ENCODE measurements at regions not wholly inside any gene's neighbourhood (a gene's known extent, or its start where the extent isn't known, plus 50 kb on each side); places are given as distances from the start of the nearest gene placed in this dataset.
A peak's percentile ranks its signal among the peaks of the same experiment; 100 is the strongest.

DNA sequence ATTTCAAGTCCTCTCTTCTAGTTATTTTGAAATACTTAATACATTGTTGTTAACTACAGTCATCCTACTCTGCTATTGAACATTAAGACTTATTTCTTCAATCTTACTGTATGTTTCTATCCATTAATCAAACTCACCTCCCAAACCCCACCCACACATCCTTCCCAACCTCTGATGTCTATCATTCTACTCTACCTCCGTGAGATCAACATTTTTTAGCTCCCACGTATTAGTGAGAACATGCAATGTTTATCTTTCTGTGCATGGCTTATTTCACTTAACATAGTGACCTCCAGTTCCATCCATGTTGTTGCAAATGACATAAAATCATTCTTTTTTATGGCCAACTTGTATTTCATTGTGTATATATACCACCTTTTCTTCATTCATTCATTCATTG is 236.6 kb upstream of the CTNNB1 start:
- no peak for DNase-seq

DNA sequence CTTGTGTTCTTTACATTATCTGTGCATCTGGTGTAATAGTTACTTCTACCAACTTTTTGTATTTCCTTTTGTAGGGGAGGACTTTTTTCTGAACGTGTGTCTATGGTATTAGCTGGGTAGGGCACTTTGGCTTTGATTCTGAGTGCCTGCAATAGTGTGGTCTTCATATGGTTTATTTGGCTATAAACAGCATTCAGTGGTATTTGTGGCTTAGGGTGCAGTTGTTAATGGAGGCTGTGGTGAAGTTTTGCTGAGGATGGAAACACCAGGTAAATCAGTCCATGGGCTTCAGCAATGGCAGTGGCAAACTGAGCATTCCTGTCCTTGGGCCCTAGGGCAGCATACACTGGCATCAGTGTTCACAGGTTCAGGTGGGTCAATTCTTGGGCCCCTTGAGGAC is 230.6 kb upstream of the CTNNB1 start:
- DNase-seq = no peak

- no peak for DNase-seq
These were observed 230.0 kb upstream of the CTNNB1 start for GRCh38 chr3:40969341-40969740.

DNA sequence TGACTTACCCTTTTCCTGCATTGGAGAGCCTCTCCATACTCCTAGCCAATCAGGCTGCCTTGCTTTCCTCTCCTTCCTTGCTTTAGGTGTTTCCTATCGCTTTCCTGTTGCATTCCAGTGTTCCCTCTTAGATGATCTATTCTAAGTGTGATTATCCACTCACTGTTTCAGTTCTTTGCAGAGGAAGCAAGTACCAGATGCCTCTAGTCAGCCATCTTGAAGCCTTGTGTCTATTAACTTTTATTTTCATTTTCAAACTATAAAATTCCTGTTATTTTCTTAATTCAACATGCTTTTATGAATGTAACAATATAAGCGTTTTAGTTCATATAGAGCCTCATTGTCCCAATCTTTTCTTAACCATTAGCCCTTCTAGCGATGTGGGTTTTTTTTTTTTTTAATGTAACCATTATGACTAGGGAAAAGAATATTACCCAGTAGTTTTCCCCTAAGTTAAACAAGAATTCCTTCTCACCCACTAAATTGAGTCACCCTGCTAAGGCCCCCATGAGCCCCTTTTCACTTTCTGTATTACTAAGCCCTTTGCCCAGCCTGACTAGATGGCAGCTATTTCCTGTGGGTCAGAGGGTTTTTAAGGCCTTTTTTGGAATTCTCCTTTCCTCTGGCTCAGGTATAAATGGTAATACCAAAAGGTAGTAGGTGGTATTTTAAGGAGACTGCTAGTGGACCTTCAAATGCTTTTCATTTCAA is 229.4 kb upstream of the CTNNB1 start:
- peak; percentile 26 for DNase-seq

- peak; percentile 93 for DNase-seq
These were observed 227.8 kb upstream of the CTNNB1 start for GRCh38 chr3:40971191-40972168.

- no peak for DNase-seq
These were observed 227.0 kb upstream of the CTNNB1 start for GRCh38 chr3:40972350-40972749.

GRCh38 chr3:40973141-40973540 is 226.2 kb upstream of the CTNNB1 start:
- no peak for DNase-seq

- no peak for DNase-seq
These were observed 223.6 kb upstream of the CTNNB1 start for GRCh38 chr3:40975711-40976121.

GRCh38 chr3:40976241-40976640 is 223.1 kb upstream of the CTNNB1 start:
- DNase-seq = no peak

- no peak for DNase-seq
These were observed 220.9 kb upstream of the CTNNB1 start for GRCh38 chr3:40978442-40978841.

GRCh38 chr3:40979962-40980361 is 219.3 kb upstream of the CTNNB1 start:
- DNase-seq = no peak

GRCh38 chr3:40980467-40980866 is 218.8 kb upstream of the CTNNB1 start:
- no peak for DNase-seq

DNA sequence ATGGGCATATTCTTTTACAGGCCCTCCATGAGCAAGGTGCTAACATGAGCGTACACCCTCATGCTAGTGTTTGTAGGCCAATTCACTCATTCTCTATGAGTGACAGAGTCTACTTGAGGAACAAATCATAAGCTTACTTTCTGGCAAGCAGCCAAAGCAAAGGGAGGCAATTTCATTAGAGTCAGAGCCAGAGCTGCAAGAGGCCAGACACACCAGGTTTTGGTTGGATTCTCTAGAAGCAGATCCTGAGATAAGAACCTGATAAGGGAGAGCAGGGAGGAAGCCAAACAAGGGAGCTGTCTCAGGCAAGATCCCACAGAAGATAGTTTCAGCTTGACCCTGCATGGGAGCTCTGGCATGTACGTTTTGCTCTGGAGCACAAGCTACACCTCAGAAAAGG is 214.1 kb upstream of the CTNNB1 start:
- DNase-seq = no peak

DNA sequence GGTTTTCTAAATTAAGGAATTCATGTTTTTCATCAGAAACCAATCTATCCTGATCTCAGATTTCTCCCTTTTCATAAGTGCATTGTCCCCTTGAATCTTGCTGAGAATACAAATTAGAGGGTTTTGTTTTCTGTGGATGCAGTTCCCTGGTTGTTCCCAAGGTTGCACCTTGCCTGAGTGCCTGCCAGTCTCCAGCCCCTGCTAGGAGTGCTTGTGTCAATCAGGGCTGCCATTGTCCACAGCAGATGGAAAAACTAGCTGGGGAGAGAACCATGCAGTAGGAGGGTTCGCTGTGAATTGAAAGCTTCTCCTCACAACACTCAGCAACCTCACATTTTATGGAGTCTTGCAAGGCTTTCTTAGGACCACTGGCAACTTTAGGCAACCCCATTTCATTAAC is 210.8 kb upstream of the CTNNB1 start:
- DNase-seq = no peak

DNA sequence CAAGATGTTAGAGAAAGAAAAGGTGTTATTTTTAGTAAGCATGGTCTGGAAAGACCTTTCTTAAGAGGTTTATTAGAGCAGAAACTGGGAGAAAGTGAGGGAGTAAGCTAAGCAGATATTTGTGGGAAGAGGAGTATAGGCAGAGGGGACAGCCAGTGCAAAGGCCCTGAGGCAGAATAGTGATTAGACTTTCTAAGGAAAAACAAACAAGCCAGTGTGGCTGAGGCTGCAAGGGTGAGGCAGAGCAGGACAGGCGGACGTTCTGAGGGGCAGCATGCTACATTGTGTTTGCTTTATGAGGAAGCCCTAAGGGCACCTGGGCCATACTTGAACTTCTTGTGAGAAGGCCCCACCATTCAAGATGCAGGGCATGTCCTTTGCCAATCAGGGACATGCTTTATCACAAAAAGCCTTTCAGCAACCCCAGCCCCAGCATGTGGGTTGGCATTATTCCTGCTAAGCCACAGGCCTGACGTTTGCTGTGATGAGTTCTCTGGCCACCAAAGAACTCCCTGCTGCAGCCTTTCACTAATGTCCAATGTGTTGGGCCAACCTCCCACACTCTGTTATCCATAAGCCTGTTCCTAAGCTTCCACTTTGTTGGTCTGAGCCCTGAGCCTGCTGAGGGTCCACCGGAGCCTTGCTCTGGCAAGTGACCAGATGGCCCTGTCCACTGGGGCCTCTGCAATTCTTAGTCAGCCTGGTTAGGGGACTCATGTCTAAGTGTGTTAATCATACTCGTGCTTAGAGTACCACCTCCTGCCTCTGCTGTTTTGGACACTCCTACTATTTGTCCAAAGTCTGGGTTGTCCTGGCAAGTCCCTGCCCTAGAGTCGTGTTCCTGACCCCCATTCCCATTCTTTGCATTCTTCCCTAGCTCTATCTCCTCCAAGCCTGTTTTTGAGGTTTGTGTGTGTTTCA is 209.9 kb upstream of the CTNNB1 start:
- DNase-seq = no peak

DNA sequence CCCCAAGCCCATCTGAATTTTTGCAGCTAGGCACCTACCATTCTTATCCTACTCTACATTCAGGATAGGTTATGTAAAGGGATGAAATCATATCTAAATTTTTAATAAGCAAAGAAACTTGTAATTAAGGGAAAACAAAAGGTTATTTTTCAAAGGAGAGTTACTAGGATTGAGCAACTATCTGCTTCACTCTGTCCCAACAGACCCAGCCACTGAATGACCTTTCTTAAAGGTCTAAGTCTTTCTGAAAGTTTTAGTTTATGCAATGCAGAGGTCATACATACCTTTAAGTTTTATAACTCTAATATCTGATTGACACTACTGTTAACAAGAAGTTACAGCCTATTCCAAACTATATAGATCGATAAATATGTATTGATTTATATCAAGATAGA is 209.2 kb upstream of the CTNNB1 start:
- DNase-seq = no peak

DNA sequence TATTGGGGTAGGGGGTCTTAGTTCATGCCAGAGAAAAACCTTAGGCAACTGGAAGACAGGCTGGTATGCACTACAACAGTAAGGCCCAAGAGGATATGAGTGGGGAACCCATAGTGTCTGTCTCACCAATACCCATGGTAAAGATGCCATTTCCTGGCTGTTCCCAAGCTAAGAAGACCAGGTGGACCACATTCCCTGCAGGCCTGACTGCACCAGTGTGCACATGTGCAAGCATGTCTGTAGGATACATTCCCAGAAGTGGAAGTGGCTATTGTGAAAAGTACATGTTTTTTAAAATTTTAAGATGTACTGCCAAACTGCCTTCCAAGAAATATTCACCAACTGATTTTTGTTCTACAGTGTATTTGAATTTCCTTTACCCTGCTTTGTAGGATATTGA is 207.3 kb upstream of the CTNNB1 start:
- no peak for DNase-seq

DNA sequence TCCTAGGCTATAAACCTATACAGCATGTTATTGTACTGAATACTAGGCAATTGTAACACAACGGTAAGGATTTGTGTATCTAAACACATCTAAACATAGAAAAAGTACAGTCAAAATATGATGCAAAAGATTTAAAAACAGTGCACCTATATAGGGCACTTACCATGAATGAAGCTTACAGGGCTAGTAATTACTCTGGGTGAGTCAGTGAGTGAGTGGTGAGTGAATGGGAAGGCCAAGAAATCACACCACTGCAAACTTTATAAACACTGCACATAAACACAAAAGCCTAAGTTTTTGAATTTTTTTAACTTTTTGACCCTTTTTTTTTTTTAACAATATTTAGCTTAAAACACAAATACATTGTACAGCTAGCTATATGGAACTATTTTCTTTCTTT is 204.7 kb upstream of the CTNNB1 start:
- DNase-seq = no peak

DNA sequence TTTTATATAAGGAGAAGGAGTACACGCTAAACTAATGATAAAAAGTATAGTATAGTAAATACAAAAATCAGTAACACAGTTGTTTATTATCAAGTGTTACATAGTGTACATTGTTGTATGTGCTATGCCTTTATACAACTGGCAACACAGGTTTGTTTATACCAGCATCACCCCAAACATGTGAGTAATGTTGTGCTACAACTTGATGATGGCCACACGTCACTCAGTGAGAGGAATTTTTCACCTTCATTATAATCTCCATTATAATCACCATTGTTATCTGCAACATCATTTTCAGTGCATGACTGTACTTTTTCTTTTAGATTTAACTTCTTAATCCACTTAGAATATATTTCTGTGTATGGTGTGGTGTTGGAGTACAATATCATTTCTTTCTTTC is 204.0 kb upstream of the CTNNB1 start:
- no peak for DNase-seq

DNA sequence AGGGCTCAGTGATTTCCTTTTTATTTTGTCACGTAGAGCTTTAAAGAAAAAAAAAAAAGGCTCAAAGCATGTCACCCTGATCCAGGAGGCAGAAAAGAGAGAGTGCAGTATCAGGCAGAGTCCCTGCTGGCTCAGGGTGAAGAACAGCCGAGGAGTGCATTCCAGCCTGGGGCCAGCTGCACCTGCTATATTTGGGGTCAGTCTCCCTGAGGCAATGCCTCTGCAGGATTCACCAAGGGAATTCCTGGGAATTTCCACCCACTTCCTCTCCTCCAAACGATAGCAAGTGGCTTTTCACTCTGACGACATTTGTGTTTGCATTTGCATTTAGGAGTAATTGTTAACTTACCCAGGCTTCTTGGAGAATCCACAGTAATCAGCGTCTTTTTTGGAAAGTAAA is 202.9 kb upstream of the CTNNB1 start:
- peak; percentile 4 for DNase-seq

DNA sequence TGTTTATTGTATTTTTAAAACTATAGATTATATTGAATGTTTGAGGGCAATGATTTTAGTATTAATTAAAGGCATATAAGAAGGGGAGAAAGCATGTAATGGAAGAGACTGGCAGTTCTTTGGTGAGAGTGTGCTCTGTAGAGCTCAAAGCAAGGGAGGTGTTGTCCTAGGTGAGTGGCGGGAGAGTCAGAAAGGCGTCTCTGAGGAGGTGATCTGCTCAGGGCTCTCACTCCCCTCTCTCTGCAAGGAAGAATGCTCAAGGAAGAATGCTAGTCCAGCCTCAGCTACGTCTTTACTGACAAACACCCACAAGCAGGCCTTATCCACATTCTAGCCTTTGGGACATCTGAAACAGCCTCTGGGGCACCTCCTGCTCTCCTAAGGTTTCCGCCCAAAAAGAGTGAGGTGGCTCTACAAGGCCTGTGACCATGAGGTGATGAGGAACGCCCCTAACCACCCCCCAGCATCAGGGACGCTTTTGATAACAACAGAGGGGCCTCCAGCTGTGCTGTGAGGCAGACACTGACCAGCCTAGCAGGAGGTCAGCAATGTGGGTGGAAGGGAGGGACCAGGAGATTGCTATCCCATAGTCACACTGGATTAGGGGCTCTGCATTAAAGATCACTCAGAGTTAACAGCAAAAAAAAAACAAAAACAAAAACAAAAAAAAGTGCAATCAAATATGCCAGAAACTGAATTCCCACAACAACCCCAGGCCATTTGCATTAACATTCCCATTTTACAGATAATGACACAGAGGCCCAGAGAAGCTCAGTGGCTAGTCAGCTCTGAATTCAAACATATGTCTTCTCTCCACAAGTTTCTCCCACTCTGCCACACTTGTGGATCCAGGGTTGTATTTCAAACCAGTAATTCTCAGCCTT is 202.2 kb upstream of the CTNNB1 start:
- DNase-seq = no peak
